ENCODE measurements at regions not wholly inside any gene's neighbourhood (a gene's known extent, or its start where the extent isn't known, plus 50 kb on each side); places are given as distances from the start of the nearest gene placed in this dataset.

DNA sequence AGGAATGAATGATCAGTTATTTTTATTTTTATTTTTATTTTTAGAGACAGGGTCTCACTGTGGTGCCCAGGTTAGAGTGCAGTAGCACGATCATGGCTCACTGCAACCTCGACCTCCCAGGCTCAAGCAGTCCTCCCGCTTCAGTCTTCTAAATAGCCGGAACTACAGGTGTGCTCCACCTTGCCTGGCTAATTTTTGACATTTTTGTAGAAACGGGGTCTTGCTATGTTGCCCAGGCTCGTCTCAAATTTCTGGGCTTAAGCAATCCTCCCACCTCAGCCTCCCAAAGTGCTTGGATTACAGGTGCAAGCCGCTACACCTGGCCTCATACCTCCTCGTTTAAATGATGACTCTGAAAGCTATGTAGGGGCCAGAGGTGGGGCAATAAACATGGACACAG lies 706.0 kb downstream of the MED13L start:
- DNase-seq: no peak

DNA sequence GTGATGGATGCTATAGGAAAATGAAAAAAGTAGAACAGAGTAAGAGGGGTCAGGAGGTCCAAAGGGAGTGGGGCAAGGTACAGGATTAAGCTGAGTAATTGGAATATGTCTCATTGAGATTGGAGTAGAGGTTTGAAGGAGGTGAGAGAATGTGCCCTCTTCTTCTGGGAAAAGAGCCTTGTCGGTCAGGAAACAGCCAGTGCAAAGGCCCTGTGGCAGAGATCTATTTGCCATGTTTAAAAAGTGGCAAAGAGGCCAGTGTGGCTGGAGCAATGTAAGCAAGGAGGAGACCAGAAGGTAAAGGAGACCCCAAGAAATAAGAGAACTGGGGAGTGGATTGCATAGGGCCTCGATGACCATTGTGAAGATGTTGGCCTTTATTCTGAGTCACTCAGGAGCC lies 706.5 kb downstream of the MED13L start:
- no peak for DNase-seq

DNA sequence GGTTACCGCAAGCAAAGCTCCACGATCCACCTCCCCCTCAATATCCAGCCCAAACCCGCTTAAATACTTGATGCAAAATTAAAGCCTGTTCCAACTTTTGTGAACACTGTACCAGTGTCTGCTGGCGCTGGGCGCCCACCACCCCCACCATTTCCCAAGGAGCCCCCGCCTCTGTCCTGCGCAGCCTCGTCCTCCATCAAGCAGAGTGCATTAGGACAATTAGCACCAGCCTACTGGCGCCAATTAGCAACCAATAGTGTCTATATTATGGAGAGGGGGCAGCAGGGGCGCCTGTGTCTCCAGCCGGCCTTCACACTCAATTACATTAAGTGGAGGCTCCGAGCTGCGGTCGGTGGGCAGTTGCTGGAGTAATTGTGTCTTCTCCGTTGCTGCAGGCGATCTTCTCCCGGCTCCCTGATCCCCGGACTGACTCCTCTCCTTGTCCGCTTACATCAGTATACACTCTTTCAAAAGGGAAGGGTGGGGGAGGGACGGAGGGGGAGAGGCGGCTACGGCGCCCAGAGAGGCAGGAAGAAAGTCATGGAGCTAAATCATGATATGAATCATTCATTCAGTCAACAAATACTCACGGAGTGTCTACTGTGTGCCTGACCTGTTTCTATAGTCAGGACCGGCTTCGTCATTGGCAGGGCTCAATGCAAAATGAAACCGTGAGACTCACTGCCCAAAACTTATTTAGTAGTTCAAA lies 707.3 kb downstream of the MED13L start:
- no peak for DNase-seq

DNA sequence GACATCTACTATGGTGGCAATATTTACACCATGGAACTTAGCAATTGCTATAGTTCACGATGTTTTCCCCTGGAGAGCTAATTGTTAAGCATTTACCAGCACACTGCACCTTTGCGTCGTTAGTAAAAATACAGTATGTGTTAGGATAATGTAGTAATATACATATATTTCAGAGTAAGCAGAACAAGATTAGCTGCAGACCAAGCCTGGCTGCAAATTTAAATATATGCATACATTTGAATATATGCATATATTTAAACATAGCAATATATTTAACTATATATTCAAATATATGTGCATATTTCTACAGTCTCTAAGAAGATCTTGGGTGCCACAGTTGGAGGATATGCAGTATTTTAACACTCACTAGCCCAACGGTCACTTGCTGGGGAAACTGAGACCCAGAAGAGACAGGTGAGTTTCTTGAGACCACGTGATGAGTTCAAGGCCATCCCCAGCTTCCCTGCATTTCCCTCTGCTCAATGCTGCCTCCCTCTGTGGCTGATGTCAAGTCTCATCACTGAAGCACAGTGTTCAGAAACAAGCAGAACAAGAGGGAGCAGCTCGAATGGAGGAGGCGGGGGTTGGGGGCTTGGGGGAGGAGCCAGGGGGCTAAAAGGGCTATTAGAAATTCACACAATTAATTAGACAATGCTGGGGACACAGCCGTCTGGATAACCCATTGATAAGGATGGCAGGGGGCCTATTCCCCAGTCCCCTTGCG lies 708.0 kb downstream of the MED13L start:
- DNase-seq: peak; percentile 15 to 25

DNA sequence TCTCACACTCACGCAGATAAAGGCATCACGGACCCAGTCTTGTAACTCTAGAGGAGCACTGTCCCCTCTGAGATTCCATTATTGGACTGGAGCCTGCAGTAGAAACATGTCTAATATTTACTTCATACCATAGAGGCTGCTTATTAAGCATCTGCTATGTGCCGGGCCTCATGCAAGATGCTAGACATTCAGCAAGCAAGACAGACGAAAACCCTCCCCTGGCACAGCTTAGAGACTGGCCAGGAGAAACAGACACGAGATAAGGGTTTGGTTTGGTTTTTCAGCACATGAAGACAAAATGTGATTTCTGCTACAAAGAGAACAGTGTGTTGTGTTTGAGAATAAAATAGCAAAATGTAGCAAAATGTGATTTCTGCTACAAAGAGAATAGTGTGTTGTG lies 719.2 kb downstream of the MED13L start:
- no peak for DNase-seq

DNA sequence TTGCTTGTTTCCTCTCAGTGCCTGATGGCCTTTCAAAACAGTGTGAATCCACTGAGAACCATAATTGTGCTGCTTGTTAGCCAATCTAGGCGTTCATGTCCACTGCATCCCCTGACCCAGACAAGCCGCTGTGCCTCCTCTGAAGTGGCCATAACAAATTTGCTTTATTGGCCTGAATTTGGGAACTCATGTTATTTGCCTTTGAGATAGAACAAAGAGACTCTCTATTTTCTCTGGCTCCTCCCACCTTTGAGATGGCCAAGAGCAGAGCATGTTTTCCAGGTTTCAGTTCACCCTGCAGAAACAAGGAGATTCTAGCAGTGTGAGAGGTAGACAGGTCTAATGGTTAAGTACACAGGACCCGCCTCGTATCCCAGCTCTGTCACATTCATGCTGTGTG lies 723.9 kb downstream of the MED13L start:
- DNase-seq: no peak

DNA sequence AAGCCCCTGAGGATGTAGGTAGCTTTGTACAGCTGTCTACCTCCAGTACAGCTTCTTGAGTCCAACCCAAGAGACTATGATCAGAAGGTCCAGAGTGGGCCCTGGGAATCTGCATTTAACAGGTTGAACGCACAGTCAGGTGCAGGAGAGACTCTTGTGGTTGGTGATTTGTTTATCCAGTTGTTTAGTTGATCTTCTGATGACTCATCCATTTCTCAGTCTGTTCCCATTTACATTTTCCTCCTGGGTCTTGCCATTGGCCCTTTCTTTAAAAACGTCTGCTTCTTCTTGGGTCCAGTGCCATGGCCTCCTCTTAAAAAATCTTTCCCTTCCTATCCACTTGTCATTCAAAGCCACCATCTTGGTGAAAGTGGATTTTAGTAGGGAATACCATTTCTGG lies 734.2 kb downstream of the MED13L start:
- DNase-seq: no peak

DNA sequence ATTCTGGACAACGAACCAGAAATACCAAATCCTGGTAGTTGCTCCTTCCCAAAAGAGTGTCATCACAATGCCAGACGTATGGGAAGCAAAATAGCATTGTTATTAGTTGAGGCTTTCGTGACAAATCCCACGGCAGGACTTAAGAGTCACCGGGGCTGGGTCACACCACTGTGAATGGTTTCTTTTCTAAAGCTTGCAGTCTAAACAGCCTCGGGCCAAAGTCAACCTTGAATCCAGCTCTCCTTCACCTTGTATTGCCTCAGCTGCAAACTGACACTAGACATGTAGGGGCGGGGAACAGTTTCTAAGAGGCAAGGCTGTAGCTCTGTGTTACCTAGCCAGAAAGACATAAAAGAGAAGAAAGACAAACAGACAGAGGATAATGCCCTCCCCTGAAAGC lies 734.8 kb downstream of the MED13L start:
- no peak for DNase-seq

DNA sequence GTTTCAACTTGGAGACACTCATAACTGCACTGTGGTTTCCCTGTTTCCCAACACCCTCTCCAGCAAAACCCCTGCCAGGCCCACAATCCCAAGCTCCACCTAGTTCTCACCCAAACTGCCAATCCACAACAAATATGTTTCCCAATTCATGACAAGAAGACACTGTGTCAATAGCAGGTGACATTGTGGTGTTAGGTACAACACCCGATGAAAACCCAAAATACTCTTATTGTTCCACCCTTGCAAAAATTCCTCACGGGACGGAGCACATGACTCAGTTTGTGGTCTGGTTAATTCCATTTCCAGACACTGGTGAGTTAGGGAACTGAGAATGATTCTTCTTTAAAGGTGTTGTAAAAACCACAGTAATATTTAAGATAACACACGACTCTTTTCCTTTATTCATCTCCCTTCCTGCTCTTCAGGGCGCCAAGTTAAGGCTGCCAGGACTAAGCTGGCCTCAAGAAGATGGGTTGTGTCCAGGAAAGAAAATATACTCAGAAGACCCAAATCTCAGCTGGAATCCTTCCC lies 735.5 kb downstream of the MED13L start:
- no peak for DNase-seq

DNA sequence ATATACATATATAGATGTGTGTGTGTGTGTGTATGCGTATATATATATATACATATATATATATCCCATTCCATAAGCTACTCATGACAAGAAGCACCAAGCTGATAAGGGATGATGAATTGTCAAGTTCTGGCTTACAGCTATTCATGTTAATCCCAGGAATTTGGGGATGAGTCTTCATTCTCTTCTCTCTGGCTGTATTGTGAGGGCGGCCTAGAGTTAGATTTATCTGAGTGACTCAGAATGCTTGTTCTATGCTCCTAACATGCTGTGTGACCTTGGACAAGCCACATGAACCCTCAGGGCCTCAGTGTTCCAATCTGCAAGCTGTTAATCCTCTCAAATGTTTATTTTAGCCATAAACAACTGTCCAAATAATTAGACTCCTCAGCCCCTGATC lies 749.0 kb downstream of the MED13L start:
- no peak for DNase-seq

DNA sequence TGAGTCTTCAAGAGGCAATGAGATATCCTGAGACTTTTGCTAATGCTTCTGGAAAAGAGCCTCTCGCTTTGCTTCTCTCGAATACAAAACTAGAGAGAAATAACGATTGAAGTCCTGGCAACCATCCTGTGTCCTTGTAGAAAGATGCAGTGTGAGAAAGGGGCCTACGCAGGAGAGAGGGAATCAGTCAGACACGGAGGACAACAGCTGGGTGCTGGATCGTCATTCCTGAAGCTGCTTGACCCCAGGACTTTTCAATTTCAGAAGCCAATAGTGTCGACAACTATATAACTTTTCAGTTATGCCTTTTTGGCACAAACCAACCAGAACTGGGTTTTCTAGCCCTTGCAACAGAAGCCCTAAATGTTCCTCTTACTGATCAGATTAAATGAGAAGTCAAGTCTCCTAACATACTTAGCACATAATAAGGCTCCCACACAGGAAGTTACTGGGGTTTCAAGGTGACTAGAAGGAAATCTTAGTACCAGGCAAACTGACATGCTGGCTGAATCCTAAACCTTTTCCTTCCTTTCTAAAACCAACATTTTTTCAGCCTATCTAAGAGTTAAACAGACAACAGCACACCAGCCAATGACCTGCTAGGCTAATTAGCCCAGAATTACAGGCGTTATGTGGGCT lies 755.6 kb downstream of the MED13L start:
- DNase-seq: no peak

DNA sequence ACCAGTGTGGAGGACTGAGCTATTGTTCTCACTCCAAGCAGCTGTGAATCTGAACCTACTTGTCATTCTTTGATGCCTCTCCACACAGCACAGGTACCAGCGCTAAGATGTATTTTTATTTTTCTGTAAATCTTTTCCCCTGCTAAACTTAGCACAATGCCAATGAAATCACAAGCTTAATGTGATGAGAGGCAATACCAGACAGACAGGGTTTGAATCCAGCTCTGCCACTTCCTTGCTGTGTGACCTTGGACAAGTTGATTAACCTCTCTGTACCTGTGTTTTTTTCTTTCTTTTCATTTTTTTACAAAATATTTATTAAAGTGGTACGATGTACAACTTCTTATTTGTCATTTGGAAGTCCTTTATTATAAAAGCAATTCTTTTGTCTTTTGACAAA lies 757.6 kb downstream of the MED13L start:
- no peak for DNase-seq

DNA sequence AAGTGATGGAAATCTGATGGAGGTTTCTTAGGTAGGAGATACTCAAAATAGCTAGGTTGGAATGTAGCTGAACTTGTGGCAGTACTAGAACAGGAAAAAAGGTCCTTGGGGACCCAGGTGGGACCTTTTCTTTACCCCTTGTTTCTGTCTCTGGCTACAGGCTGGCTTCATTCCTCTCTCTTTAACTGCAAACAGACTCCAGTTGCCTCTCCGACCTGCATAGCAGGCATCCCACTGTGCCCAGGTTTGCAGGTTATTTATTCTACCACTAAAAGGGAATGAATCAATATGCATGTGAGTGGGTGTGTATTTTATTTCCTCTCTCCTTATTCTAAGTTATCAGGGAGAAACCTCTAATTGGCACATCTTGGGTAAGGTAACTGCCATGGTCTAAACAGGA lies 758.1 kb downstream of the MED13L start:
- no peak for DNase-seq

DNA sequence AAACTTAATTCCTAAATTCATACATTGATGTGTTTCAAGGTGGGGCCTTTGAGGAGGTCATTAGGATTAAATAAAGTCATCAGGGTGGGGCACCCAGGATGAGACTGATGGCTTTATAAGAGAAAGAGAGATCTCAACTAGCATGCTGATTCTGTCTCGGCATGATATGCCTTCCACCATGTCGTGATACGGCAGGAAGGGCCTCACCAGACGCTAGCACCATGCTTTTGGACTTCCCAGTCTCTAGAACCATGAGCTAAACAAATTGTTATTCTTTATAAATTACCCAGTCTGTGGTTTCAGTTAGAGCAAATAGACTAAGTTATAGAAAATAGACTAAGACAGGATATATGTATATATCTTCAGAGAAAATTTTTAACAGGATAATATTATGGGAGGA lies 759.6 kb downstream of the MED13L start:
- DNase-seq: no peak

DNA sequence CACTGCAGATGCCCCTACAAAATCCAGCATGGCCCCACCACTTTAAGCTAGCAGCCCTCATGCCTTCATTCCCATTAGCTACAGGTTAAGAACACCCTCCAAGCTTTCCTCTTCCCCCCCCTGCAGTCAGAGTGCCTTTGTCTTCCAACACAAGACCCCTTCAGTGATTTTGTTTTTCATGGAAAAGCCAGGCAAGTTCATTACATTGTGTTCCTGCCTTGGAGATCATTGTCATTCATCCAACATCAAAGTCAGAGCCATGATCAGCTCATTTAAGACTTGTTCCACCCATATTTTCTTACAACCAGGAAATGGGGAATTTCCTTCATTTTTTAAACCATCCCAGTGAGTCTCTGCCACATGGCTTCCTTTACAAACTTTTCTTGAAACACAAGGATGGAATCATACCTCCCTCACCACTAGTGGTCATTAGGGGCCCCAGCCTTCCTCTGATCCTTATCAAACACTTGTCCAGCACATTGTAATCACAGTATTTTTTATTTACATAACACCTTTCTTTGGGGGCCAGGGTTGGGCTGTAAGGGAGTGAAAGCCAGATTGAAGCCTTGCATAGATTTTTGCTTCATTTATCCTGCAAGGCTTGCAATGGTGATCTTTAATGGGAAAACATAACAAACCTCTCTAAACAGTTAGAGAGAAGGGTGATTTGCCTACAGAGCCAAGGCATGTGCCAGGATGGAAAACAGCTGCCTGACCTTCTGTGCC lies 765.3 kb downstream of the MED13L start:
- no peak for DNase-seq

DNA sequence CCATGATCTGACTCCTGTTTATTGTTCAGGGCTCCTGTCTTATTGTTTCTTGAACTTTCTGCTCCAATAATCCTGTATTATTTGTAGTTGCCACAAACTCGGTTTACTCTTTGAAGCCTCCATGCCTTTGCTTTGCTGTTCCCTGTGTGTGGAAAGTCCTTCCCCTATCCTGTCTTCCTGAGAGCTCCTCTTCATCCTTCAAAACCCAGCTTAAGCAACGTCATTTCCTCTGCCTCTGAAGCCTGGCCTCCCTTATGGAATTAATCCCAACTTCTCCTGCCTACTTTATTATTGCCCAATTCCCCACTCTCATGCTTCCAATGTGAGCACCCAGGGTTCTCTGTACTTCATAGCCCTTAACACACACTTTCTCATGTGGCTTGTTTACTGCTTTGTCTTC lies 766.2 kb downstream of the MED13L start:
- DNase-seq: no peak

DNA sequence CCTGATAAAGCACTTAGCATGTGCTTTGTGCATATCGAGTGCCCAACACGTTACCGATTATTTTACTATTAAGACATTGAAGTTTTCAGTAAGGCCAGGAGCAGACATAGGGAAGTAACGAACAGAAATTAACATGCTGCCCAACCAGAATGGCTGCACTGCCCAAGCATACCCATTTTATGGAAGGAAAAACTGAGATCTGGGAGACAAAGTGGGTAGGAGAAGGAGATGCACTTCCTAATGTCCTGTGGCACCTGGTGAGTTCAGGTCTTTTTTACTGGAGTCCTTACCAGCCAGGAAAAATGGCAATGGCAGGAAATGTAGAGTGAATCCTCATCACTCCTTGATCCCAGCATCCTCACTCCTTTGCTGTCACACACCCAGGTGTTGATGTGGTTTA lies 768.5 kb downstream of the MED13L start:
- DNase-seq: no peak

DNA sequence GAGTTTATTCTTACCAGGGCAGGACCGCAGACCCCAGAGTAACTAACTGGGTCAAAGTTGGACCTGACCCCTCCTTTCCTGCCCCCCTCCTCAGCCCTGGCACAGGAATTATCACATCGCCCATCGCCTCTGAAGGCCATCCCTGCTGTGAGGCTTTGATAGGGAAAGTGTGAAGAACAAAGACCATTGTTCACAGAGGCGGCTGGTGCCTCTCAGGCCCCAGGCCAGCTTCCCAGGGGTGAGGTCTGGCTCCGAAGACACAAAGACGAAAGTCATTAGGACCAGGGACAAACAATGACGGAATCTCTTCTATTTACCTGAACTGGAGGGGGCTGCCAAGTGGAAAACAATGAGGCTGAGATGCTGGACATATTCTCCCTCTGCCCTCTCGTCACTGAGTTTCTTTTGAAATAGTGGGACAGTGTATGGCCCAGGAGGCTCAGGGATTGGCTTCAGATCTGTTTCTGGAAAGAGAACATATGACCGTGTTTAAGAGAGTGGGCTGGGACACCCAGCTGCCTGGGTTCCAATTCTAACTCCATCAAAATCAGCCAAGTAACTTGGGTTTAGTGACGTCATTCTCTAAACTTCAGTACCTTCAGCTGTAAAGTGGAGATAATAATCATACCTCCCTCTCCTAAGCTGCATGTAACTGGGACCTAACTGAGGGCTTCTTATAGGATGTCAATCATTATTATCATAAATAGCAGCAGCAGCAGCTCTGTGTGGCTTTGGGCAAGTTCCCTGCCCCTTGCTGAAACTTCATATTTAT lies 769.4 kb downstream of the MED13L start:
- DNase-seq: peak; percentile 59 to 76

DNA sequence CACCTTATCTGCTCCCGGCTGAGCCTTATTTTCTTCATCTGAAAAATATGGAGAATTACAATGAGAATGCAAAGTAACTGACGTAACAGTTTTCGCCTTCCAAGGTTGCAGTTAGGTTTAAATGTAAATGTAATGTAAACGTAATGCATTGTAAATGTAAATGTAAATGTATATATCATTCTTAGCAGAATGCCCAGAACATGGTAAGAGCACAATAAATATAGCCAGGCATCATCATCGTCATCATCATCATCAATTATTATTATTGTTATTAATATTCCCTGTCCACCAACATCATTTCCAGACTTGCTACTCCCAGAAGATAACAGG lies 770.0 kb downstream of the MED13L start:
- DNase-seq: no peak

DNA sequence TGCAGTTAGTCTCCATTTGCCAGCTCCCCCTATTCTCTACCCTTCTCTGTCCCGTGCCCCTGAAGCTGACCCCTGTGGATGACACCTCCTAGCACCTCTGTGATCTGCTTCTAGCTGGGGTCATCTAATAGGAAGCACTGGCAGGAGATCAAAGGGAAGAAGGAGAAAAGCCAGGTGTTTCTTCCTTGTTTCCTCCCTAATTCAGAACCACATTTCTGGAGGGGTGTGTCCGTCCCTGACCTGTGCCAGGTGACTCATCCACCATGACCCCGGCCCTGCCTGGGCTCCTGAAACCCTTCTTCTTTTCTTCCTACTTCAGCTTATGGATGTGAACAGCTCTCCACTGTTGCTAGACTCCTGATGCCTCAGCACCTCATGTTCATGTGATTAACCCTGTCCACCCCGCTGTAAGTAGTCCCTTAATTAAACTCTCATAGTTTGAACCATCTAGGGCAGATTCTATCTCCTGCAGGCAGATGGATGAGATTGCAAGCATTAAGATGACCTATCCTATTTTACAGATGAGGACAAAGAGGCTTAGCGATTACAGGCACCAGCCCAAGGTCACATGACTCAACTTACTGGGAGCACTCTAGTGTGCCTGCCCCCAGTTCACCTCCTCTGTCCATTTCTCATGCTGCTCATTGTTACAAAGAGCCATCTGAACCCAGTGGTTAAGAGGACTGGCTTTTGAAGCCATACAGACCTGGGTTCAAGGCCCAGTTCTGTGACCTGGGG lies 770.5 kb downstream of the MED13L start:
- DNase-seq: no peak

DNA sequence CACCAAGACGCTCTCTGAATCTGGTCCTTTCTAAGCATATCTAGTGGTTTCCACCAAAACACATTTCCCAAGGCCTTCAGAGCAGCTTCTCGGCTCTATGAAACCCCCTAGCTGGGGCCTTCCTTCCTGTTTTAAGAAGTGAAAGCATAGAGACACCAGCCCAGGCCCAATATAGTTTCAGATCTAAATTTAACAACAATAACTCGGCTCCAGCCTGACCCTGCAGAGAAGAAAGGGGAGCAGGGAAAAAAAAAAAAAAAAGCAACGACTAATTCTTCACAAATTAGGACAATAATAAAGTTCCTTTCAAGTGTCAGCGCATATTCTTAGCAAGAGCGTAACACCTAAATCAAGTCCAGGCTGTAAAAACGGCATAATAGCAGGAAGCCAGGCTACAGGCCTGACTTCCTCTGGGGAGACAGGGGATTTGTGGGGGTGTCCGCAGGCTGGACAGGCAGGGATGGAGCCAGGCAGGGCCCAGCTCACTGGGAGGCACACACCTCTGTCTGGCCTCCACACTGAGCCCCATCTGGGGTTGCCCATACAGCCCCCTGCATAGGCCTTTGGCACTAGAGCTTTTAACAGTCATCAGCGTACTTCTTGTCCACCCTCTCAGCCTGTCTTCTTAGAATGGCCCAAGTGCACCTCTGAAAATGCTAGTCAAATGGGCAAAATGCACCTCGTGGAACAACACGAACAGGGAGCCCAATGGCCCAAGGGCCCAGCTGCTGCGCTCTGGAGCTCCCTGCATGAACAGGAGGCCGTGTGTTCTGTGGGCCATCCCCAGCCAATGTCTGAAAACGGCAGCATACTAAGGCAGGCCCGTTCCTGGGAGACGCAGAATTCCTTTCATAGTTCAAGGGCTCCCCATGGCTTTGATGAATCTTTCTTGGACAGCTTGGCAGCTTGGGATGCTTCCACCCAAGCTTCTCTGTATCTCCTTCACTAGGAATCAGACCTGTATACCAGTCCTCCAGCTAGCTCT lies 772.9 kb downstream of the MED13L start:
- DNase-seq: peak in 1 of 2 donors; percentile 17

All from hippocampal formation (tissue), 2 donors.